Panc1 (cell line): ENCODE measurements at regions not wholly inside any gene's neighbourhood (a gene's known extent, or its start where the extent isn't known, plus 50 kb on each side); places are given as distances from the start of the nearest gene placed in this dataset.
"Not testable (repeated sequence)": the region's sequence is repeated elsewhere in the genome, so short reads cannot be mapped to it uniquely, and the experiment has no call there.

Source experiments
- ATAC-seq: fragments of 200-7000 bp; cut with Tn5 transposase; 2 replicates; pipeline ENCODE4 v1.9.1; 2020; ENCODE audit warnings: mild to moderate bottlenecking, moderate library complexity
- BruUV-seq: library from RNA; stranded (reverse); fragments of 400-500 nt; replicated peaks from 2 replicates; lab custom pipeline; 2021; lab: Mats Ljungman, UMichigan
- CTCF ChIA-PET: fragments of 300-600 bp; sonication (Branson Sonifier 250); formaldehyde crosslinking; loops from one replicate; lab custom pipeline; 2022; ENCODE audit warnings: antibody characterized with exemption; lab: Charles Lee
- POLR2A ChIA-PET: fragments of 300-600 bp; sonication (Branson Sonifier 250); formaldehyde crosslinking; loops from one replicate; lab custom pipeline; 2022; ENCODE audit warnings: antibody characterized with exemption; lab: Charles Lee
- DNase-seq: peaks from one replicate; pipeline ENCODE4 v3.0.0-alpha.2; 2010; ENCODE audit warnings: low read depth, low spot score
- H3K27ac ChIP-seq: 2 replicates; pipeline ENCODE4 v1.5.1; 2011; ENCODE audit warnings: mild to moderate bottlenecking, low read length, inconsistent platforms
- H3K27me3 ChIP-seq: fragments of 200-500 bp; sonication (Bioruptor generic); 2 replicates; pipeline ENCODE4 v1.6.0; 2014; ENCODE audit warnings: low read length, inconsistent platforms; ENCODE audit not compliant: control insufficient read depth, insufficient read depth
- H3K36me3 ChIP-seq: fragments of 200-500 bp; sonication (Bioruptor generic); 2 replicates; pipeline ENCODE4 v1.5.1; 2014; ENCODE audit warnings: inconsistent platforms, mild to moderate bottlenecking, low read length, moderate library complexity; ENCODE audit not compliant: control insufficient read depth, insufficient read depth
- H3K4me1 ChIP-seq: 2 replicates; pipeline ENCODE4 v1.5.1; 2011; ENCODE audit warnings: inconsistent platforms, mild to moderate bottlenecking, low read length, moderate library complexity; ENCODE audit not compliant: control insufficient read depth, insufficient read depth
- H3K4me3 ChIP-seq, 2 experiments: 2 replicates each; pipeline ENCODE4 v1.5.1; 2011 to 2012; ENCODE audit warnings: low read depth in 2 of 2, low read length in 2 of 2, mild to moderate bottlenecking in 2 of 2, inconsistent platforms in 1 of 2, moderate library complexity in 1 of 2
- H3K9me3 ChIP-seq: fragments of 200-500 bp; sonication (Bioruptor generic); 2 replicates; pipeline ENCODE4 v1.5.1; 2014; ENCODE audit warnings: low read depth, mild to moderate bottlenecking, inconsistent platforms, low read length, moderate library complexity; ENCODE audit not compliant: control insufficient read depth, insufficient read depth
- POLR2AphosphoS5 ChIP-seq: IDR thresholded peaks from 2 replicates; pipeline ENCODE4 v1.6.1; 2012; ENCODE audit warnings: mild to moderate bottlenecking, low read depth, low read length, moderate library complexity
- SIN3A ChIP-seq: IDR thresholded peaks from 2 replicates; pipeline ENCODE4 v1.6.1; 2012; ENCODE audit warnings: low read depth, mild to moderate bottlenecking, low read length, moderate library complexity, borderline replicate concordance; ENCODE audit not compliant: insufficient read depth
- TCF7L2 ChIP-seq: IDR thresholded peaks from 2 replicates; pipeline ENCODE4 v1.6.1; 2011; ENCODE audit warnings: mild to moderate bottlenecking, low read depth, low read length, inconsistent platforms
- in situ Hi-C: cut with HindIII; loops from 2 replicates; pipeline ENCODE4 v1.10.0; 2016; ENCODE audit warnings: low sequenced_read_pairs, low pct_unique_long_range_greater_than_20kb
- intact Hi-C: fragments of 100-400 bp; cut with micrococcal nuclease; formaldehyde crosslinking; loops from one replicate; pipeline ENCODE4 v1.10.0; 2022; ENCODE audit not compliant: unreplicated experiment
- TF ChIP-seq, protein P1 (sequence below): fragments of 450-650 bp; IDR thresholded peaks from 2 replicates; pipeline ENCODE4 v1.5.1; 2017; ENCODE audit warnings: mild to moderate bottlenecking
- TF ChIP-seq, protein P2 (sequence below), 2 experiments: IDR thresholded peaks; 2 replicates each; pipeline ENCODE4 v1.6.1; 2011 to 2012; ENCODE audit warnings: low read depth in 2 of 2, control low read depth in 1 of 2, low read length in 1 of 2, mild to moderate bottlenecking in 1 of 2, moderate library complexity in 1 of 2; ENCODE audit not compliant: insufficient read depth in 1 of 2

DNA sequence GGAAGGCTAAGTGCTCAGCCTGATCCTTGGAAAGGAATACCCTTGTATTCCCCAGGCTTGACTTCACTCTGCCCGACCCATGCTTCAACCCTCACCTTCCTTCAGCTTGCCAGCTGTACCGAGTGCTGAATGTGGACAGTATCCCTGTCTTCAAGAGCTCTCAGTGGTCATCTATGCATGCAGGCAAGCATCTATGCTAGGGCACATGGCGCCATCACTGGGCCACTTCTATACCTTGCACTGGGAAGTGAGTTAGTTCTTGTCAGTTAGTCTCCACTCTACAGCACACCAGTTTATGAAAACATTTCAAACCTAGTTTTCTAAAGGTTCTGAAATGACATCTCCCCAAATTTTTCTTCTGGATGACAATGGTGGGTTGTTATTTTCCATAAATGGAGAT lies 82.0 kb upstream of the MYRIP start:
- TF ChIP-seq, protein P1, sequence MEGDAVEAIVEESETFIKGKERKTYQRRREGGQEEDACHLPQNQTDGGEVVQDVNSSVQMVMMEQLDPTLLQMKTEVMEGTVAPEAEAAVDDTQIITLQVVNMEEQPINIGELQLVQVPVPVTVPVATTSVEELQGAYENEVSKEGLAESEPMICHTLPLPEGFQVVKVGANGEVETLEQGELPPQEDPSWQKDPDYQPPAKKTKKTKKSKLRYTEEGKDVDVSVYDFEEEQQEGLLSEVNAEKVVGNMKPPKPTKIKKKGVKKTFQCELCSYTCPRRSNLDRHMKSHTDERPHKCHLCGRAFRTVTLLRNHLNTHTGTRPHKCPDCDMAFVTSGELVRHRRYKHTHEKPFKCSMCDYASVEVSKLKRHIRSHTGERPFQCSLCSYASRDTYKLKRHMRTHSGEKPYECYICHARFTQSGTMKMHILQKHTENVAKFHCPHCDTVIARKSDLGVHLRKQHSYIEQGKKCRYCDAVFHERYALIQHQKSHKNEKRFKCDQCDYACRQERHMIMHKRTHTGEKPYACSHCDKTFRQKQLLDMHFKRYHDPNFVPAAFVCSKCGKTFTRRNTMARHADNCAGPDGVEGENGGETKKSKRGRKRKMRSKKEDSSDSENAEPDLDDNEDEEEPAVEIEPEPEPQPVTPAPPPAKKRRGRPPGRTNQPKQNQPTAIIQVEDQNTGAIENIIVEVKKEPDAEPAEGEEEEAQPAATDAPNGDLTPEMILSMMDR = no peak
- no peak for TF ChIP-seq SIN3A
- no peak for TF ChIP-seq POLR2AphosphoS5
- TF ChIP-seq, protein P2, sequence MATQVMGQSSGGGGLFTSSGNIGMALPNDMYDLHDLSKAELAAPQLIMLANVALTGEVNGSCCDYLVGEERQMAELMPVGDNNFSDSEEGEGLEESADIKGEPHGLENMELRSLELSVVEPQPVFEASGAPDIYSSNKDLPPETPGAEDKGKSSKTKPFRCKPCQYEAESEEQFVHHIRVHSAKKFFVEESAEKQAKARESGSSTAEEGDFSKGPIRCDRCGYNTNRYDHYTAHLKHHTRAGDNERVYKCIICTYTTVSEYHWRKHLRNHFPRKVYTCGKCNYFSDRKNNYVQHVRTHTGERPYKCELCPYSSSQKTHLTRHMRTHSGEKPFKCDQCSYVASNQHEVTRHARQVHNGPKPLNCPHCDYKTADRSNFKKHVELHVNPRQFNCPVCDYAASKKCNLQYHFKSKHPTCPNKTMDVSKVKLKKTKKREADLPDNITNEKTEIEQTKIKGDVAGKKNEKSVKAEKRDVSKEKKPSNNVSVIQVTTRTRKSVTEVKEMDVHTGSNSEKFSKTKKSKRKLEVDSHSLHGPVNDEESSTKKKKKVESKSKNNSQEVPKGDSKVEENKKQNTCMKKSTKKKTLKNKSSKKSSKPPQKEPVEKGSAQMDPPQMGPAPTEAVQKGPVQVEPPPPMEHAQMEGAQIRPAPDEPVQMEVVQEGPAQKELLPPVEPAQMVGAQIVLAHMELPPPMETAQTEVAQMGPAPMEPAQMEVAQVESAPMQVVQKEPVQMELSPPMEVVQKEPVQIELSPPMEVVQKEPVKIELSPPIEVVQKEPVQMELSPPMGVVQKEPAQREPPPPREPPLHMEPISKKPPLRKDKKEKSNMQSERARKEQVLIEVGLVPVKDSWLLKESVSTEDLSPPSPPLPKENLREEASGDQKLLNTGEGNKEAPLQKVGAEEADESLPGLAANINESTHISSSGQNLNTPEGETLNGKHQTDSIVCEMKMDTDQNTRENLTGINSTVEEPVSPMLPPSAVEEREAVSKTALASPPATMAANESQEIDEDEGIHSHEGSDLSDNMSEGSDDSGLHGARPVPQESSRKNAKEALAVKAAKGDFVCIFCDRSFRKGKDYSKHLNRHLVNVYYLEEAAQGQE (IDR thresholded peaks at IDR 0.05; ENCODE audit: insufficient read depth in 1 of 2, low read depth in 2 of 2, low read length in 1 of 2) = no peak
- TF ChIP-seq TCF7L2 = no peak
- ATAC-seq (no peak), DNase-seq (no peak)
- no TSS peak for BruUV-seq
- no peaks in the 10 kb centered on the region for H3K27me3 ChIP-seq
- H3K27ac ChIP-seq = no peak overlapping the region
- CTCF ChIA-PET = no interaction called here
- H3K9me3 ChIP-seq = no peaks in the 10 kb centered on the region
- H3K4me3 ChIP-seq = no peak overlapping the region
- H3K36me3 ChIP-seq = no peaks in the 10 kb centered on the region
- POLR2A ChIA-PET = no interaction called here
- intact Hi-C loops (no loop called here), in situ Hi-C loops (no loop called here)
- no peaks in the 10 kb centered on the region for H3K4me1 ChIP-seq

DNA sequence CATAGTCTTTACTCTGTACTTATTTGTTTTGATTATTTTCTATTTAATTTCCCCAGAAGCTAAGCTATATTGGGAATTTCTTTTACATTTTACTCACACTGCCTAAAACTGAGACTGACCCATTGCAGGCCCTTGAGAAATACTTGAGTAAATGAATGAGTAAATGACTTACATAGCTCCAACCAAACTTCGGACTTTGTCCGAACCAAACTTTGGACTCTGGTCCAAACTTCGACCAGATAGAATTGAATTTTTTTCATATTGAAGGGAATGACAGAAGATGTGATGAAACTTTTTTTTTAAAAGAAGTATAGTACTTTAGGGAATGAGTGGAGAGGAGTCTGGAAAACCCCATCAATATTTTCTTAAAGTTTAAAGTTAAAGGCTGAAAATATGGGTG lies 75.6 kb upstream of the MYRIP start:
- intact Hi-C loops = no loop called here
- DNase-seq = no peak
- no peak for ATAC-seq
- H3K36me3 ChIP-seq = no peaks in the 10 kb centered on the region
- no peaks in the 10 kb centered on the region for H3K27me3 ChIP-seq
- ChIA-PET POLR2A (no interaction called here), CTCF (interaction anchor here (0.6 kb wide), 1 partner anchor 458 kb away, joined by 3 read pairs; no protein-coding TSS in a partner anchor)
- BruUV-seq = no TSS peak
- no peak overlapping the region for H3K27ac ChIP-seq
- H3K4me3 ChIP-seq = no peak overlapping the region
- no peaks in the 10 kb centered on the region for H3K4me1 ChIP-seq
- in situ Hi-C loops = no loop called here
- no peaks in the 10 kb centered on the region for H3K9me3 ChIP-seq
- TF ChIP-seq, protein P2 (IDR thresholded peaks at IDR 0.05; ENCODE audit: insufficient read depth in 1 of 2, low read depth in 2 of 2, low read length in 1 of 2) = no peak
- TF ChIP-seq SIN3A (no peak), TCF7L2 (no peak), POLR2AphosphoS5 (no peak)
- TF ChIP-seq, protein P1 = no peak

DNA sequence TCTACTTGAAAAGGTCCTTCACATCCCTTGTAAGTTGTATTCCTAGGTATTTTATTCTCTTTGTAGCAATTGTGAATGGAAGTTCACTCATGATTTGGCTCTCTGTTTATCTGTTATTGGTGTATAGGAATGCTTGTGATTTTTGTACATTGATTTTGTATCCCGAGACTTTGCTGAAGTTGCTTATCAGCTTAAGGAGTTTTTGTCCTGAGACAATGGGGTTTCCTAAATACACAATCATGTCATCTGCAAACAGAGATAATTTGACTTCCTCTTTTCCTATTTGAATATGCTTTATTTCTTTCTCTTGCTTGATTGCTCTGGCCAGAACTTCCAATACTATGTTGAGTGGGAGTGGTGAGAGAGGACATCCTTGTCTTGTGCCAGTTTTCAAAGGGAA lies 69.8 kb upstream of the MYRIP start:
- H3K9me3 ChIP-seq, H3K4me1 ChIP-seq, POLR2A ChIA-PET, H3K27me3 ChIP-seq, in situ Hi-C loops, BruUV-seq, DNase-seq, H3K27ac ChIP-seq, ATAC-seq, H3K36me3 ChIP-seq, CTCF ChIA-PET, H3K4me3 ChIP-seq, intact Hi-C loops: not testable (repeated sequence)
